Muscle of leg (tissue), 3 donors: ENCODE measurements at regions not wholly inside any gene's neighbourhood (a gene's known extent, or its start where the extent isn't known, plus 50 kb on each side); places are given as distances from the start of the nearest gene placed in this dataset.

ENCODE experiments used
- DNase-seq: peaks from one replicate; pipeline ENCODE4 v3.0.0; 2013
- H3K27ac ChIP-seq: one replicate; pipeline ENCODE4 v1.5.1; 2013; ENCODE audit warnings: mild to moderate bottlenecking, low read length, control low read depth
- H3K27me3 ChIP-seq: one replicate; pipeline ENCODE4 v1.6.1; 2013; ENCODE audit warnings: low read length; ENCODE audit not compliant: control insufficient read depth, insufficient read depth
- H3K36me3 ChIP-seq: one replicate; pipeline ENCODE4 v1.6.1; 2013; ENCODE audit warnings: low read length; ENCODE audit not compliant: control insufficient read depth, insufficient read depth
- H3K4me1 ChIP-seq: one replicate; pipeline ENCODE4 v1.6.1; 2013; ENCODE audit warnings: low read length; ENCODE audit not compliant: control insufficient read depth, insufficient read depth
- H3K4me3 ChIP-seq: one replicate; pipeline ENCODE4 v1.5.1; 2013; ENCODE audit warnings: low read length, control low read depth
- H3K9me3 ChIP-seq: replicated peaks from 2 replicates; pipeline ENCODE4 v1.6.1; 2013; ENCODE audit warnings: low read depth, low read length; ENCODE audit not compliant: control insufficient read depth
- WGBS: methylation state at CpG from one replicate; pipeline ENCODE4 v1.1.5; 2013; ENCODE audit warnings: missing lambda C conversion rate; ENCODE audit not compliant: insufficient coverage; 5-methylcytosine and 5-hydroxymethylcytosine counted together

DNA sequence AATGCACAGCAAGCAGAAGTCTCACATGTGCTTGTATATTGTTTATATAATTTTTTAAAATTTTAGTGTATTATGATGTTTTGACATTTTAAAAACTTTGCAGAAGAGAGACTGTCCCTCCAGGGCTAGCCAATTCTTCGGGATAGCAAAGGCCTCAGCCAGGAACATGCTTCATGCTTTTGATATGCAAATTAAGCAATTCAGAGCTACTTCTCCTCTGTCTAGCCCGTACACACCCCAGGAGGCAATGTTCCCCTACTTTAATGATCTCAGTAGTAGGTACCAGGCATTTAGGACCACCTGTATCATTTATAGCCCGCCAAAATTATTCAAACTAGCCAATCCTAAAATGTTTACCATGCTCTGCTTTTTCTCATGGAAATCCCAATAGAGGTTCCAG, 1116.2 kb downstream of the OLFM4 start:
- WGBS = 78% methylated on average over 3 of the region's 3 CpGs
- Histone ChIP-seq H3K27me3 (no peaks in the 10 kb centered on the region), H3K4me1 (no peaks in the 10 kb centered on the region), H3K4me3 (no peak overlapping the region), H3K9me3 (no peaks in the 10 kb centered on the region), H3K36me3 (no peaks in the 10 kb centered on the region), H3K27ac (no peak overlapping the region)
- DNase-seq = no peak

GRCh38 chr13:54150851-54151250, 1122.2 kb downstream of the OLFM4 start:
- Histone ChIP-seq H3K36me3 (no peaks in the 10 kb centered on the region), H3K9me3 (no peaks in the 10 kb centered on the region), H3K4me3 (no peak overlapping the region), H3K27me3 (no peaks in the 10 kb centered on the region), H3K4me1 (no peaks in the 10 kb centered on the region), H3K27ac (no peak overlapping the region)
- no peak for DNase-seq
- WGBS = 100% methylated on average over 1 of the region's 3 CpGs

GRCh38 chr13:54162069-54162468, 1133.5 kb downstream of the OLFM4 start:
- Histone ChIP-seq H3K27ac (no peak overlapping the region), H3K27me3 (no peaks in the 10 kb centered on the region), H3K9me3 (peaks cover 2% of the 10 kb centered on the region), H3K4me1 (no peaks in the 10 kb centered on the region), H3K36me3 (no peaks in the 10 kb centered on the region), H3K4me3 (no peak overlapping the region)
- DNase-seq = no peak
- WGBS = no CpG with 5 or more reads among the region's 1 CpG

- H3K9me3 ChIP-seq = no peaks in the 10 kb centered on the region
- no CpG with 5 or more reads among the region's 7 CpGs for WGBS
- H3K4me3 ChIP-seq = no peak overlapping the region
Observed at GRCh38 chr13:54165581-54166215, 1137.1 kb downstream of the OLFM4 start.

GRCh38 chr13:54173996-54174395, 1145.4 kb downstream of the OLFM4 start:
- Histone ChIP-seq H3K4me3 (no peak overlapping the region), H3K36me3 (no peaks in the 10 kb centered on the region), H3K27me3 (no peaks in the 10 kb centered on the region), H3K27ac (no peak overlapping the region), H3K9me3 (no peaks in the 10 kb centered on the region), H3K4me1 (no peaks in the 10 kb centered on the region)
- no peak for DNase-seq

More at GRCh38 chr13:54165581-54166215, 1137.1 kb downstream of the OLFM4 start:
- no peaks in the 10 kb centered on the region for H3K4me1 ChIP-seq
- H3K36me3 ChIP-seq = no peaks in the 10 kb centered on the region
- H3K27me3 ChIP-seq = no peaks in the 10 kb centered on the region
- no peak for DNase-seq
- no peak overlapping the region for H3K27ac ChIP-seq

GRCh38 chr13:54175466-54175865, 1146.9 kb downstream of the OLFM4 start:
- Histone ChIP-seq H3K27me3 (no peaks in the 10 kb centered on the region), H3K9me3 (no peaks in the 10 kb centered on the region), H3K36me3 (no peaks in the 10 kb centered on the region), H3K27ac (no peak overlapping the region), H3K4me1 (no peaks in the 10 kb centered on the region), H3K4me3 (no peak overlapping the region)
- no peak for DNase-seq
- WGBS = no CpG with 5 or more reads among the region's 1 CpG

DNA sequence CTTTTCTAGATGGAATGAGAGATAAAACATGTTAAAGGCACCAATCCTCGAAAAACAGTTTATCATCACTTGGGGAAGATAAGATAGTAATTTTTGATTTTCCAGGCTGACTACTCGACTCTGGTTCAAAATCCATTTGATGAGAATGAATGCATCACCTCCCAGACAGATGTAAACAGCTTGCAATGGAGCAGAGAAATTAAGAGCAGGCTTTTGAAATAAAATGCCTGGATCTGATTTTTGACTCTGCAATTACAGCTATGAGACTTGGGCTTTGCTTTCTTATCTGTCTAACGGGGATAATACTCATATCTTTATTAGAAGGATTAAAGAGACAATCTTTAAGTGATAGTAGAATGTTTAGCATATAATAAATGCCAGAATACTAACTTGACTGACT, 1148.9 kb downstream of the OLFM4 start:
- H3K36me3 ChIP-seq = no peaks in the 10 kb centered on the region
- no peaks in the 10 kb centered on the region for H3K27me3 ChIP-seq
- no peak overlapping the region for H3K27ac ChIP-seq
- no peak overlapping the region for H3K4me3 ChIP-seq
- H3K9me3 ChIP-seq = no peaks in the 10 kb centered on the region
- no CpG with 5 or more reads among the region's 3 CpGs for WGBS
- DNase-seq = no peak
- H3K4me1 ChIP-seq = no peaks in the 10 kb centered on the region

DNA sequence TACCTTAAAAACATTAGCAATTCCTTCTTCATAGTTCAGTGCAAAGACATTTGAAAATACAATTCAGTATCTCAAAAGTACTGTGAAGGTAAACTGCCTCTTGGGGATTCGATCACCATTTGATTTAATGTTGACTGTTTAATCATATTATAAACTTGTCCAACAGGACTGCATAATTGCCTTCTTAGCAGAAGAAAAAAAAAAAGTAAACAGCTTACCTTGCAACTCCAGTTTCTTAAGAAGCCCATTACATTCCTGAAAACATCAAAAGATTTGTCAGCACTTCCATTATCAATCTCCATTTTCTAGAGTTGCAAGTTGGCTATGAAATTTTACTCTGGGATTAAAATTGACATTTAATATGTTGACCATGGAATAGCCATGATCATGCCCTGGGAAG, 1154.6 kb downstream of the OLFM4 start:
- H3K4me3 ChIP-seq = no peak overlapping the region
- no peak for DNase-seq
- H3K4me1 ChIP-seq = no peaks in the 10 kb centered on the region
- H3K27me3 ChIP-seq = no peaks in the 10 kb centered on the region
- no CpG with 5 or more reads among the region's 1 CpG for WGBS
- H3K36me3 ChIP-seq = no peaks in the 10 kb centered on the region
- no peak overlapping the region for H3K27ac ChIP-seq
- no peaks in the 10 kb centered on the region for H3K9me3 ChIP-seq

GRCh38 chr13:54183728-54184127, 1155.1 kb downstream of the OLFM4 start:
- WGBS = no CpG with 5 or more reads among the region's 6 CpGs
- no peak for DNase-seq

DNA sequence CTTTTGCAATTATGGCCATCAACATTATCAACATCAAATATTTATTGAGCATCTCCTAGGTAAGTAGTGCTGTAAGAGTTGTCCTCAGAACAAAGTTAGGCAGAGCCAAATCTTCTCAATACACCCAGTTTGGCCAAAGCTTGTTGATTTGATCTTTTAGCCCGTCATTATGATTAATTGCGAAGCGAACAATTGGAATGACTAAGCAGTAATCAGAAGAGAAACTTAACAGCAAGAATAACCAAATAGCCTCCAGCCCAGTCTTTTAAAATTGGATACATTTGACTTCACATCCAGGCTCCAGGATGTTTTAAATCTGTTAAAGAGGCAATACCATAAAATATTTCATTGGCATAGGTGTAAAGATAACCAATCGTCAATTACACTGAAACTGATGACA, 1156.0 kb downstream of the OLFM4 start:
- Histone ChIP-seq H3K9me3 (no peaks in the 10 kb centered on the region), H3K27ac (no peak overlapping the region), H3K36me3 (no peaks in the 10 kb centered on the region), H3K27me3 (no peaks in the 10 kb centered on the region), H3K4me1 (no peaks in the 10 kb centered on the region), H3K4me3 (no peak overlapping the region)
- no peak for DNase-seq
- WGBS = 93% methylated on average over 3 of the region's 4 CpGs

More at GRCh38 chr13:54183728-54184127, 1155.1 kb downstream of the OLFM4 start:
- H3K36me3 ChIP-seq = no peaks in the 10 kb centered on the region
- no peak overlapping the region for H3K27ac ChIP-seq
- H3K9me3 ChIP-seq = no peaks in the 10 kb centered on the region
- H3K4me3 ChIP-seq = no peak overlapping the region
- no peaks in the 10 kb centered on the region for H3K27me3 ChIP-seq
- no peaks in the 10 kb centered on the region for H3K4me1 ChIP-seq

- Histone ChIP-seq H3K4me1 (no peaks in the 10 kb centered on the region), H3K27me3 (no peaks in the 10 kb centered on the region), H3K4me3 (no peak overlapping the region), H3K9me3 (no peaks in the 10 kb centered on the region), H3K36me3 (no peaks in the 10 kb centered on the region), H3K27ac (no peak overlapping the region)
- DNase-seq = no peak
- WGBS = no CpG with 5 or more reads among the region's 2 CpGs
Observed at GRCh38 chr13:54185101-54185500, 1156.5 kb downstream of the OLFM4 start.
